ENCODE measurements at regions not wholly inside any gene's neighbourhood (a gene's known extent, or its start where the extent isn't known, plus 50 kb on each side); places are given as distances from the start of the nearest gene placed in this dataset.

- H2AFZ ChIP-seq (ENCODE audit: low read length), result no peak overlapping the region
- no peak for DNase-seq
- no peaks in the 10 kb centered on the region for H3F3A ChIP-seq (ENCODE audit: insufficient read depth, low read length)
- no peaks in the 10 kb centered on the region for H3K36me3 ChIP-seq (replicated peaks; ENCODE audit: insufficient read depth, low read length)
- H3K27me3 ChIP-seq (replicated peaks; ENCODE audit: insufficient read depth, low read length), result no peaks in the 10 kb centered on the region
- no peaks in the 10 kb centered on the region for H3K79me2 ChIP-seq (ENCODE audit: low read length)
- H4K20me1 ChIP-seq (ENCODE audit: insufficient read depth, low read length), result no peaks in the 10 kb centered on the region
- no peaks in the 10 kb centered on the region for H3K9me2 ChIP-seq (replicated peaks; ENCODE audit: insufficient read depth, low read length)
- no peak overlapping the region for H3K27ac ChIP-seq (ENCODE audit: low read length)
- H3K4me1 ChIP-seq (ENCODE audit: low read length), result no peaks in the 10 kb centered on the region
- H3K4me2 ChIP-seq (ENCODE audit: low read depth, low read length), result no peak overlapping the region
- H3K9me3 ChIP-seq (replicated peaks; ENCODE audit: insufficient read depth, low read length), result no peaks in the 10 kb centered on the region
- no peak overlapping the region for H3K9ac ChIP-seq (ENCODE audit: low read length)
- H3K4me3 ChIP-seq (ENCODE audit: low read length), result no peak overlapping the region
- TF ChIP-seq EZH2phosphoT487 (IDR thresholded peaks at IDR 0.05; ENCODE audit: low read length), result no peak
- TF ChIP-seq CTCF (IDR thresholded peaks at IDR 0.05; ENCODE audit: low read length), result no peak
- TF ChIP-seq EZH2 (optimal IDR thresholded peaks at IDR 0.05; ENCODE audit: low read depth, low read length), result no peak
These were observed 260.3 kb downstream of the SIPA1L2 start for GRCh38 chr1:232369451-232370296.

- no peaks in the 10 kb centered on the region for H3K4me1 ChIP-seq (ENCODE audit: low read length)
- no peaks in the 10 kb centered on the region for H3F3A ChIP-seq (ENCODE audit: insufficient read depth, low read length)
- H3K4me2 ChIP-seq (ENCODE audit: low read depth, low read length), result no peak overlapping the region
- no peak overlapping the region for H2AFZ ChIP-seq (ENCODE audit: low read length)
- H3K4me3 ChIP-seq (ENCODE audit: low read length), result no peak overlapping the region
- H3K9me3 ChIP-seq (replicated peaks; ENCODE audit: insufficient read depth, low read length), result no peaks in the 10 kb centered on the region
- H3K79me2 ChIP-seq (ENCODE audit: low read length), result no peaks in the 10 kb centered on the region
- no peak overlapping the region for H3K27ac ChIP-seq (ENCODE audit: low read length)
- H3K36me3 ChIP-seq (replicated peaks; ENCODE audit: insufficient read depth, low read length), result no peaks in the 10 kb centered on the region
- TF ChIP-seq CTCF (IDR thresholded peaks at IDR 0.05; ENCODE audit: low read length) (no peak), EZH2 (optimal IDR thresholded peaks at IDR 0.05; ENCODE audit: low read depth, low read length) (no peak), EZH2phosphoT487 (IDR thresholded peaks at IDR 0.05; ENCODE audit: low read length) (no peak)
- DNase-seq, result no peak
- H3K9ac ChIP-seq (ENCODE audit: low read length), result no peak overlapping the region
- H4K20me1 ChIP-seq (ENCODE audit: insufficient read depth, low read length), result no peaks in the 10 kb centered on the region
- H3K9me2 ChIP-seq (replicated peaks; ENCODE audit: insufficient read depth, low read length), result no peaks in the 10 kb centered on the region
- H3K27me3 ChIP-seq (replicated peaks; ENCODE audit: insufficient read depth, low read length), result no peaks in the 10 kb centered on the region
These were observed 261.1 kb downstream of the SIPA1L2 start for GRCh38 chr1:232368821-232369321.

- DNase-seq, result no peak
- Histone ChIP-seq H3K36me3 (replicated peaks; ENCODE audit: insufficient read depth, low read length) (no peaks in the 10 kb centered on the region), H3F3A (ENCODE audit: insufficient read depth, low read length) (no peaks in the 10 kb centered on the region), H3K9me3 (replicated peaks; ENCODE audit: insufficient read depth, low read length) (no peaks in the 10 kb centered on the region), H3K9me2 (replicated peaks; ENCODE audit: insufficient read depth, low read length) (no peaks in the 10 kb centered on the region), H3K27ac (ENCODE audit: low read length) (no peak overlapping the region), H3K79me2 (ENCODE audit: low read length) (no peaks in the 10 kb centered on the region), H3K9ac (ENCODE audit: low read length) (no peak overlapping the region), H3K4me2 (ENCODE audit: low read depth, low read length) (no peak overlapping the region), H2AFZ (ENCODE audit: low read length) (no peak overlapping the region), H3K4me1 (ENCODE audit: low read length) (no peaks in the 10 kb centered on the region), H3K4me3 (ENCODE audit: low read length) (no peak overlapping the region), H3K27me3 (replicated peaks; ENCODE audit: insufficient read depth, low read length) (no peaks in the 10 kb centered on the region), H4K20me1 (ENCODE audit: insufficient read depth, low read length) (no peaks in the 10 kb centered on the region)
- TF ChIP-seq CTCF (IDR thresholded peaks at IDR 0.05; ENCODE audit: low read length), result no peak
- TF ChIP-seq EZH2phosphoT487 (IDR thresholded peaks at IDR 0.05; ENCODE audit: low read length), result no peak
These were observed 262.6 kb downstream of the SIPA1L2 start for GRCh38 chr1:232367293-232367692.
